Amniotic stem cell (primary cell): ENCODE measurements at regions not wholly inside any gene's neighbourhood (a gene's known extent, or its start where the extent isn't known, plus 50 kb on each side); places are given as distances from the start of the nearest gene placed in this dataset.
A peak's percentile ranks its signal among the peaks of the same experiment; 100 is the strongest.

ENCODE experiments used
- DNase-seq: peaks from one replicate; lab custom pipeline; 2025; lab: John Stamatoyannopoulos, UW

GRCh38 chr1:185581020-185581419 lies 153.2 kb upstream of the HMCN1 start:
- no peak for DNase-seq

- no peak for DNase-seq
Measured at GRCh38 chr1:185578293-185578692, 155.9 kb upstream of the HMCN1 start.

- DNase-seq = no peak
Measured at GRCh38 chr1:185574139-185574875, 159.9 kb upstream of the HMCN1 start.

GRCh38 chr1:185573677-185574076 lies 160.5 kb upstream of the HMCN1 start:
- no peak for DNase-seq

GRCh38 chr1:185573162-185573561 lies 161.0 kb upstream of the HMCN1 start:
- DNase-seq = no peak

- no peak for DNase-seq
Measured at GRCh38 chr1:185570962-185571361, 163.2 kb upstream of the HMCN1 start.

- DNase-seq = no peak
Measured at GRCh38 chr1:185568155-185569123, 165.8 kb upstream of the HMCN1 start.

GRCh38 chr1:185567440-185567839 lies 166.8 kb upstream of the HMCN1 start:
- no peak for DNase-seq

- DNase-seq = peak; percentile 57
Measured at GRCh38 chr1:185566995-185567394, 167.2 kb upstream of the HMCN1 start.

GRCh38 chr1:185565302-185565701 lies 168.9 kb upstream of the HMCN1 start:
- no peak for DNase-seq

- no peak for DNase-seq
Measured at GRCh38 chr1:185564816-185565215, 169.4 kb upstream of the HMCN1 start.

- DNase-seq = no peak
Measured at GRCh38 chr1:185562461-185563359, 171.5 kb upstream of the HMCN1 start.

- DNase-seq = no peak
Measured at GRCh38 chr1:185561629-185562028, 172.6 kb upstream of the HMCN1 start.

- DNase-seq = no peak
Measured at GRCh38 chr1:185560760-185561159, 173.4 kb upstream of the HMCN1 start.

- DNase-seq = no peak
Measured at GRCh38 chr1:185559684-185560331, 174.4 kb upstream of the HMCN1 start.

- DNase-seq = no peak
Measured at GRCh38 chr1:185559151-185559550, 175.0 kb upstream of the HMCN1 start.

GRCh38 chr1:185556561-185556960 lies 177.6 kb upstream of the HMCN1 start:
- DNase-seq = no peak

- DNase-seq = no peak
Measured at GRCh38 chr1:185555743-185556142, 178.4 kb upstream of the HMCN1 start.

GRCh38 chr1:185551008-185551407 lies 183.2 kb upstream of the HMCN1 start:
- DNase-seq = no peak

GRCh38 chr1:185549906-185550305 lies 184.3 kb upstream of the HMCN1 start:
- DNase-seq = no peak

- no peak for DNase-seq
Measured at GRCh38 chr1:185546029-185546428, 188.2 kb upstream of the HMCN1 start.
